ENCODE measurements at regions not wholly inside any gene's neighbourhood (a gene's known extent, or its start where the extent isn't known, plus 50 kb on each side); places are given as distances from the start of the nearest gene placed in this dataset.
"Not testable (repeated sequence)": the region's sequence is repeated elsewhere in the genome, so short reads cannot be mapped to it uniquely, and the experiment has no call there.

DNA sequence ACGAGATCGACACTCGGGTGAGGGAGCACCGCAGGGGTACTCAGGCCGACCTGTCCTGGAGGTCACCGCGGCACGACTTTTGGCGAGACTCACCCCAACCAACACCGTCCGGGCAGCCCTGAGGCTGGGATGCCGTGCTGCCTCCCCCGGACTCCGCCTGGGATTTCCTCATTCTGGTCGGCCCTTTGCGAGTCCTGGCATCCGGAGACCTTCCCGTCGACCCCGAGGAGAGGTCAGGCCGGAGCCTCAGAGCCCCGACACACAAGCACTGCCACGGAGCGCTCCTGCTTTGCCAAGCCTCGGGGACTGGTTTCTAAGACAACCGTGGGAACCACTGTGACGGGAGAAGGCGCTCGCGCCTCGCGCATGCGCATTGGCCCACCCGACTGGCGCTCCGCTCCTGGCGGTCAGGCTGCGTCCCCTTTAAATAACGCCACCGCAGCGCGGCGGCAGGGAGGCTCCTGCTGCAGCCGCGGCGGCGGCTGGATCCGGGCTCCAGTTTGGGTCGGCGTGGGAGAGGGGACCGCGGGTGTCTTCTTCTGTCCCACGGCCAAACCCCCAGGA lies 166.4 kb upstream of the ZNF337 start:
- DNase-seq: not testable (repeated sequence)

DNA sequence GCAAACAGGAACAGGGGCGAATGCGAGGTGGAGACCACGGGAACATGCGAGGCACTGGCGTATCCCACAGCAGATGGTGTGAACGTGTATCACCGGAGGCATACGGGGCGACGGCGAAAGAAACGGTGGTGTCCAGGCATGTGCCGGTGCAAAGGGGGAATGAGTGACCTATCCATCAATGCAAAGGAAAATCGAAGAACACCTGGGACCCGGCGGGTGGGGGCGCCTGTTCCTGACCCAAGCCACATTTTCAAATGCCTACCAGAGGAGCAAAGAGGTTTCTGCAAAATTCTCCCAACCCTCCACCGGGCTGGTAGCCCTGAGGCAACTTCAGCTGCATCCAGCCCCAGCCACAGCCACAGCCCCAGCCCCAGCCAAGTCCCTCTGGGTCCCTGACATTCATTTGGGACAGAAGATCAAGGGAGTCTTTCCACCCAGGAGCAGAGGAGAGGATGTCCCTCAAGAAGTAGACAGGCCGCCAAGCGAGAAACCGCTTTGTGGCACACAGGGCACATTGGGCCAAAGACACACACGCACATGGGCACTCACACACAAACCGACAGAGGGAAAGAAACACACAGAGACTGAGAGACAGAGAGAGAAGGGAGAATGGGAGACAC lies 164.0 kb upstream of the ZNF337 start:
- no peak for DNase-seq

DNA sequence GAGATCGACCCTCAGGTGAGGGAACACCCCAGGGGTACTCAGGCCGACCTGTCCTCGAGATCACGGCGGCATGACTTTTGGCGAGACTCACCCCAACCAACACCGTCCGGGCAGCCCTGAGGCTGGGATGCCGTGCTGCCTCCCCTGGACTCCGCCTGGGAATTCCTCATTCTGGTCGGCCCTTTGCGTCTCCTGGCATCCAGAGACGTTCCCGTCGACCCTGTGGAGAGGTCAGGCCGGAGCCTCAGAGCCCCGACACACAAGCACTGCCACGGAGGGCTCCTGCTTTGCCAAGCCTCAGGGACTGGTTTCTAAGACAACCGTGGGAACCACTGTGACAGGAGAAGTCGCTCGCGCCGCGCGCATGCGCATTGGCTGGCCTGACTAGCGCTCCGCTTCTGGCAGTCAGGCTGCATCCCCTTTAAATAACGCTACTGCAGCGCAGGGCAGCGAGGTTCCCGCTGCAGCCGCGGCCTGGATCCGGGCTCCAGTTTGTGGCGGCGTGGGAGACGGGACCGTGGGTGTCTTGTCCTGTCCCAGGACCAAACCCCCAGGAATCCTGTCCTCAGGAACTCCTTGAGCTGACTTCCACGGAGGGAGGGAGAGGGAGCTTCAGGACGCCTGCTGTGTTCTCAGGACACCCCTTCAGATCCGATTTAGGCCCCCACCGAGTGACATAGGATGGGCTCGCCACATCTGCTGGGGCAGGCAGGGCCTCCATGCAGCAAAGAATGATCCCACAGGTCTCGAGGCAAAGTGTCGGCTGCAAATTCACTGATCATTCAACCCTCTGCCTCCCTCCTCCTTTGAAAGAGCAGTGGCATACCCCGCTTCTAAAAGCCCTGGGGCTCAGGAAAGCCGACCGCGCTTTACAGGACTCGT lies 163.2 kb upstream of the ZNF337 start:
- DNase-seq: no peak

DNA sequence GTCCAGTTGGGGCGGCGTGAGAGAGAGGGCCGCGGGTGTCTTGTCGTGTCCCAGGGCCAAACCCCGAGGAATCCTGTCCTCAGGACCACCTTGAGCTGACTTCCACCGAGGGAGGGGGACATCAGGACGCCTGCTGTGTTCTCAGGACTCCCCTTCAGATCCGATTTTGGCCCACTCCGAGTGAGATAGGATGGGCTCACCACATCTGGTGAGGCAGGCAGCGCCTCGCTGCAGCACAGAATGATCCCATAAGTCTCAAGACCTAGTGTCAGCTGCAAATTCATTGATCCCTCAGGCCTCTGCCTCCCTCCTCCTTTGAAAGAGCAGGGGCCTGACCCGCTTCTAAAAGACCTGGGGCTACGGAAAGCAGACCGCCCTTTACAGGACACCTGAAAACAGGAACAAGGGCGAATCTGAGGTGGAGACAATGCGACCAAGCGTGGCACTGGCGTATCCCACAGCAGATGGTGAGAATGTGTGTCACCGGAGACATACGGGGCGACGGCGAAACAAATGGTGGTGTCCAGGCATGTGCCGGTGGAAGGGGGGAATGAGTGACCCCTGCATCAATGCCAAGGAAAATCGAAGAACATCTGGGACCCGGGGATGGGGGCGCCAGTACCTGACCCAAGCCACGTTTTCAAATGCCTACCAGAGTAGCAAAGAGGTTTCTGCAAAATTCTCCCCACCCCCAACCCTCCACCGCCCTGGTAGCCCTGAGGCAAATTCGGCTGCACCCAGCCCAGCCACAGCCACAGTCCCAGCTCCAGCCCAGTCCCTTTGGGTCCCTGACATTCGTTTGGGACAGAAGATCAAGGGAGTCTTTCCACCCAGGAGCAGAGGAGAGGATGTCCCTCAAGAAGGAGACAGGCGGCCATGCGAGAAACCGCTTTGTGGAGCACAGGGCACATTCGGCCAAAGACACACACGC lies 162.1 kb upstream of the ZNF337 start:
- no peak for DNase-seq

DNA sequence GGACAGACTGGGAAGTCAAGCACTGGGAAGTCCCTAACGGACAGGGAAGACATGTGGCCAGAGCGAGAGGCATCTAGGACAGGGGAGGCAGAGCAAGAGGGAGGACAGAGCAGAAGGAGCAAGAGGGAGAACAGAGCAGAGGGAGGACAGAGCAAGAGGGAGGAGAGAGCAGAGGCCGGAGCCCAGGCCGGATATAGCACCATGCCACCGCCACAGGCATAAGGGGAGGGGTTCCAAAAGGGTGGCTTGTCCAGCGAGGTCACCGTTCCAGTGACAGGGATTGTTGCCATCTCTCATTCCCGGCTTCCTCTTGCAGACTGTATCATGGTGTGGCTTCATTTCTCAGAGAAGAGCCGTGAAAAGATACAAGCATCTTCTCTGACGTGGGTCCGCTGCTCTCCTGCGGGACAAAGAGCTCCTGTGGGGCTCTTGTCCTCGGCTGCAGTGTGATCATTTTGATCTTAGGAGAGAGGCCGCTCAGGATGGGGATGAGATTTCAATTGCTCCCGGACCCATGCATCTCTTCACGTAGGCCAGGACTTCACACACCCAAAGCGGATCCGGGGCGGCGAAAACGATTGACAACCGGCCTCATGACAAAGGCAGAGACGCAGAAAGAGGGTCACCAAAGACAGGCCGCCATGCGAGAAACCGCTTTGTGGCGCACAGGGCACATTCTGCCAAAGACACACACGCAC lies 160.6 kb upstream of the ZNF337 start:
- DNase-seq: not testable (repeated sequence)

DNA sequence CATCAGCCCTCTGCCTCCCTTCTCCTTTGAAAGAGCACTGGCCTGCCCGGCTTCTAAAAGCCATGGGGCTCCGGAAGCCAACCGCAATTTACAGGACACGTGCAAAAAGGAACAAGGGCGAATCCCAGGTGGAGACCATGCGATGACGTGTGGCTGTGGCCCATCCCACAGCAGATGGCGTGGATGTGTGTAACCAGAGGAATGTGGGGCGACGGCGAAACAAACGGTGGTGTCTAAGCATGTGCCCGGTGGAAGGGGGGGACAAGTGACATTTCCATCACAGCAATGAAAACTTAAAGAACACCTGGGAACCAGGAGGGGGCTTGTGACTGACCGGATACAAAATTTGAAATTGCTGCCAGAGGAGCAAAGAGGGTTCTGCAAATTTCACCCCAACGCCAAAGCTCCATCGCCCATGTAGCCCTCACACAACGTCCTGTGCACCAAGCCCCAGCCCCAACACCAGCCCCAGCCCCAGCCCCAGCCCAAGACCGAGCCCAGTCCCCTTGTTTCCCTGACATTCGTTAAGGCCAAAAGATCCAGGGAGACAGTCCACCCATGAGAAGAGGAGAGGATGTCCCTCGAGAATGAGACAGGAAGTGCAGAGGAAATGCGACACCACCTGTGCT lies 159.7 kb upstream of the ZNF337 start:
- DNase-seq: no peak

DNA sequence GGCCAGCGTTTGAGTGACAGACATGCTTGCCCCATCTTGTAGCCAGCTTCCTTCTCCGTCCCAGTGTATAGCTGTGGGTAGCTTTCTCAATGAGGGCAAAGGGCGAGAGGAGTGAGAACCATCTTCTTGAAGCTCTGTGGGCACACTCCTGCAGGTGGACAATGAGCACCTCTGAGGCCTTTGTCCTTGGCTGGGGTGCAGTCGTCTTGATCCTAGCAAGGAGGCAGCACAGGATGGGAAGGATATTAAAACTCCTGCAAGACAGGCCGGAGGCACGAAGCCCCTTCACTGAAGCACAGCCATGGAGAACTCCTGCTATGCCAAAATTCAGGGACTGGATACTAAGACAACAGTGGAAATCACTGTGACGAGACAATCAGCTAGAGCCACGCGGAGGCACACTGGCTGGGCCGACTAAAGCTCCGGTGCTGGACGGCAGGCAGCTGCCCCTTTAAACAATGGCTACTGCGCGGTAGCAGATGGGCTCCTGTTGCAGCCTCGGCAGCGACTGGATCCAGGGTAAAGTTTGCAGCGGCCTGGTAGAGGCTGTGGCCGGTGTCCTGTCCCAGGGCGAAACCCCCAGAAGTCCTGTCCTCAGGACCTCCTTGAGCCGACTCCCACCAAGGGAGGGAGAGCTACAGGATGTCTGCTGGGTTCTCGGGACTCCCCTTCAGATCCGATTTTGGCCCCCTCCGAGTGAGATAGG lies 159.0 kb upstream of the ZNF337 start:
- not testable (repeated sequence) for DNase-seq

DNA sequence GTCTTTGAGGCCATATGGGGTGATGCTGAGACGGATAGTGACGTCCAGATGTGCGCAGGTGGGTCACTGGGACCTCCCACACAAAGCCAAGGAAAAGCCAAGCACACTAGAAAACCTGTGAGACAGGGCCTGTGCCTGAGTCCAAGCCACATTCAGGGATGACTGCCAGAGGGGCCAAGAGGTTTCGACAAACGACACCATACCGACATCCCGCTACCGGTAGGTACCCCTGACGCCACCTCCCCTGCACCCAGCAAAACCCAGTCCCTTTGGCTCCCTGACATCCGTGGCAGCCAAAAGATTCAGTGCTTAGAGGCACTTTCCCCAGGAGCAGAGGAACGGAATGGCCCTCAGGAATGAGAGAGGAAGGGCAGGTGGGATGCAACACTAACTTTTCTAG lies 158.0 kb upstream of the ZNF337 start:
- not testable (repeated sequence) for DNase-seq

DNA sequence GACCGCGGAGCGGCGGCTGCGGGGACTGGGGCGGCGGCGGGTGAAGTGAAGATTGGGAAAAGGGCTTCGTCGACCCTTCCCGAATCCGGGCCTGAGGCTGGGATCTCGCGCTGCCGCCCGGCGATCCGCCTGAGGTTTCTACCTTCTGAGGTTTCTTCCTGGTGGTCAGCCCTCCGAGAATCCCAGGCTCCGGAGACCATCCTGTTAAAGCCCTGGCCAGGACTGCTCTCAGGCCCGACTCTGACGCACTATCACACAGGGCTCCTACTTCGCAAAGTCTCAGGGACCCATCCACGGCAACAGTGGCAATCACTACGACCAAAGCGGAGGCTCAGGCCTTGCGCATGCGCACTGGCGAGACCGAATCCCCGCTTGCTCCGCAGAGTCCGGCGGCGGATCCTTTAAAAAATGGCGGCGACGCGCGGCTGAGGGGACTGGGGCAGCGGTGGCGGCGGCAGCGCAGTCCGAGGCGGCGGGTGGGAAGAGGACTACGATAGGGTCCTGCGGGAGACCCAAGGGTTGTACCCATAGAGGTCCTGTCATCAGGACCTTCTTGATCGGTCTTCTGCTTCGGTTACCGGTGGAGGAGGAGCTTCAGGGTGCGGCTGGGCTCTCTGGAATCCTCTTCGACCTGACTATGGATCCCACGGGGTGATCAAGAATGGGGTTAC lies 157.2 kb upstream of the ZNF337 start:
- DNase-seq: peak; percentile 45

DNA sequence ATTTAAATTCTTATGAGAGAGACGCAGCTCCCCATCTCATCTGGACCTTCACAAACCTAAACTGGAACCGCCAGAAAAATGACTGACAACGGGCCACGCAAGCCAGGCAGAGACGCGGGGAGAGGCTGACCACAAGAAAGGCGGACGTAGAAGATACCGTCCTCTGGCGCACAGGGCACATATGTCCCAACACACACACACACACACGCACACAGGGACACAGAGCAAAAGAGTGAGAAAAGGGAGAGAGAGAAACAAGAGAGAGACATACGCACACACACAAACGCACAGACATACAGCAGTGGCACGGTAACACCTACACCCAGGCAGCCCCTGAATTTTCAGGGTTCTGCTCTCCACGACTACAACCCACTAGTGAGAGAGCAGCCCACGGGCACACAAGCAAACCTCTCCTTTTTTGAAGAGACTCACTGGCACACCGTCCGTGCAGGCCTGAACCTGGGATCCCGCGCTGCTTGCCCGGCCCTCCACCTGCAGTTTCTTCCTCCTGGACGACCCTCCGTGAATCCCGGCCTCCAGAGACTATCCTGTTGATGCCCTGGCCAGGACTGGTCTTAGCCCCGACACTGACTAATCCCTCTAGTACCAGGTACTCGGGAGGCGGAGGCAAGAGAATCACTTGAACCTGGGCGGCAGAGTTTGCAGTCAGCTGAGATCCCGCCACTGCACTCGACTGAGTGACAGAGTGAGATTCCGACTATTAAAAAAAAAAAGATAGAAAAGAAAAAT lies 156.5 kb upstream of the ZNF337 start:
- DNase-seq: not testable (repeated sequence)

DNA sequence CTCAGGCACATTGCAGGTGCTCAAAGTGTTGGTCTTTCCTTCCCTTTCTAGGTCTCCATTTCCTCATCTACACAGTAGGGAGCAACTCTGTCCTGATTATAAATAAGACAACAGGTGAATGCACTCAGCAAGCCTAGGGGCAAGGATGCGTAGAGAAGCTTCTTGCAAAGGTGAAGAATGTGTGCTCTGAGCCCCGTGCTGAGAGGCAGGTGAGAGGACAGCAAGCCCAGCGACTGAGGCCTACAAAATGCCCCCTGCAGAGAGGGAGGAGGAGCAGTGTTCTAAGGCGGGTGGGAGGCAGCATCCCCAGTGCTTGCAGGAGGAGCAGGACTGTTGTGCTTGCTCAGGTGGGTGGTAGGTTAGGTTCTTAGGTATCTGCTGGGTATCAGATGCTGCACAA lies 153.5 kb upstream of the ZNF337 start:
- not testable (repeated sequence) for DNase-seq

DNA sequence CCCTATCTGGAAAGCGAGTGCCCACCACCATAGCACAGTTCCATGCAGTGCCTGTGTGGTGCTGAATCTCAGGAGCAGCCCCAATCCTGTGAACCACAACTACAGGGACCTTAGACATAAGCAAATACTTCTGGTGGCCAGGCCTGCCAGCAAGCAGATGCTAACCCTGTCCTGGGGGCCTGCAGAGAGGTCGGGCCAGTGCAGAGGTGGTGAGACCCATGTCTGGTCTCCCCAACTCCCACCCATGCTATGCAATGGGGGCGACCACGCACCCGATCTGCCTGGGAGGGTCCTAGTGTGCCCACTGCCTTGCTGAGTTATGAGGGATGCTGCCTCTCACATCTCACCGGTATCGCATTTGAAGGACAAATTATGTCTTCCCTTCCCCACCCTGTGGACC lies 151.6 kb upstream of the ZNF337 start:
- no peak for DNase-seq

DNA sequence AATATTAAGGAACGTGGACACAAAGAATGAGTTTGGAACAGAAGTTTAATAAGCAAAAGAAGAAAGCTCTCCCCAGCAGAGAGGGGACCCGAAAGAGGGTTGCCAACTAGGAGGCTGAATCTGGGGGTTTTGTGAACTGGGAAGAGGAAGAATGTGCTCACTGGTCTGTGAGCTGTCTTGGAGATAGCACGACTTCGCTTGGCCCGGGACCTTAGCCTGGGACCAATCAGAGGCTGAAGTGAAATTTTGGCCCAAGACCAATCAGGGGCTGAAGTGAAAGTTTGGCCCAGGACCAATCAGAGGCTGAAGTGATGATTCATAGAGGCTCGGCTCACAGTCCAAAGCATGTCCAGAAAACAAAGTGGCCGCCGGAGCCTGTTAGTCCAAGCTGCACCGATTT lies 148.0 kb upstream of the ZNF337 start:
- DNase-seq: not testable (repeated sequence)

DNA sequence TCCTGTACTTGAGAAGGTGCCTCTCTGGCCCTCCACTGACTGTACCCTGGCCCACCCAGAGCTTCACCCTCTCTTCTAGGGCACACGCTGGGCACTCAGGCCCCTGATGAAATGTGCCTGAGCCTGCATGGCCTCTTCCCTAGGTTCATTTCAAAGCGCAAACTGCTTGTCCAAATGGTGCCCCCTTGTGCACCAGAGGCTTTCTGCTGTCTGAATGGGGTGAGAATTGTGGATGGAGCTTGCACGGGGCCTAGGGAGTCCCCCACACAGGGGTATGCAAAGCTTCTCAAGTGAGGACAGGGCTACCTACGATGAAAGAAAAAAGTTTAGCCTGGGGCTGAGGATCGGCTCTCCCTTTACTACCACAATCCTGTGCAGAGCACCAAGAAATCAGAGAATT lies 116.9 kb upstream of the ZNF337 start:
- not testable (repeated sequence) for DNase-seq

DNA sequence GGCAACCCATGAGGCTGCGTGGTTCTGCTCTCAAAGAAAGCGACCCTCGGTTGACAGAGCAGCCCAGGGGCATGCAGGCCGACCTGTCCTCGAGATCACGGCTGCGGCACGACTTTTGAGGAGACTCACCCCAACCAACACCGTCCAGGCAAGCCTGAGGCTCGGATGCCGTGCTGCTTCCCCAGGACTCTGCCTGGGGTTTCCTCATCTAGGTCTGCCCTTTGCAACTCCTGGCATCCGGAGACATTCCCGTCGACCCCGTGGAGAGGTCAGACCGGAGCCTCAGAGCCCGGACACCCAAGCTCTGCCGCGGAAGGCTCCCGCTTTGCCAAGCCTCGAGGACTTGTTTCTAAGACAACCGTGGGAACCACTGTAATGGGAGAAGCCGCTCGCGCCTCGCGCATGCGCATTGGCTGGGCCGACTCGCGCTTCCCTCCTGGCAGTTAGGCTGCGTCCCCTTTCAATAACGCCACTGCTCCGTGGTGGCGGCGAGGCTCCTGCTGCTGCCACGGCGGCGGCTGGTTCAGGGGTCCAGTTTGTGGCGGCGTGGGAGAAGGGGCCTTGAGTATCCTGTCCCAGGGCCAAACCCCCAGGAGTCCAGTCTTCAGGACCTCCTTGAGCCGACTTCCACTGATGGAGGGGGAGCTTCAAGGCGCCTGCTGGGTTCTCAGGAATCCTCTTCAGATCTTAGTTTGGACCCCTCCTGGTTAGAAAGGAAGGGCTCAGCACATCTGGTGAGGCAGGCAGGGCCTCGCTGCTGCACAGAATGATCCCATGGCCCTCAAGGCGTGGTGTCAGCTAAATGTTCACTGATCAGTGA lies 101.7 kb upstream of the ZNF337 start:
- not testable (repeated sequence) for DNase-seq

DNA sequence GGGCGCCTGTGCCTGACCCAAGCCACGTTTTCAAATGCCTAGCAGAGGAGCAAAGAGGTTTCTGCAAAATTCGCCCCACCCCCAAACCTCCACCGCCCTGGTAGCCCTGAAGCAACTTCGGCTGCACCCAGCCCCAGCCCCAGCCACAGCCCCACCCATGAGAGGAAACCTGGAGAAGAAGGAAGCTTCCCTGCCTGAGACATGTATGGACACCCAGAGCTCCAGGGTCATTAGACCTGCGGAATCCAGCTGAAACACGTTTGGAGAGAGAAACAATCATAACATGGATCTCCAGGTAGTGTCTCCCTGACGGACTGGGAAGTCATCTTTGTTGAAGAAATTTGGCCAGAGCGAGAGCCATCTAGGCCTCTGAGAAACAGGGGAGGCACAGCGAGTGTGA lies 100.4 kb upstream of the ZNF337 start:
- DNase-seq: not testable (repeated sequence)

DNA sequence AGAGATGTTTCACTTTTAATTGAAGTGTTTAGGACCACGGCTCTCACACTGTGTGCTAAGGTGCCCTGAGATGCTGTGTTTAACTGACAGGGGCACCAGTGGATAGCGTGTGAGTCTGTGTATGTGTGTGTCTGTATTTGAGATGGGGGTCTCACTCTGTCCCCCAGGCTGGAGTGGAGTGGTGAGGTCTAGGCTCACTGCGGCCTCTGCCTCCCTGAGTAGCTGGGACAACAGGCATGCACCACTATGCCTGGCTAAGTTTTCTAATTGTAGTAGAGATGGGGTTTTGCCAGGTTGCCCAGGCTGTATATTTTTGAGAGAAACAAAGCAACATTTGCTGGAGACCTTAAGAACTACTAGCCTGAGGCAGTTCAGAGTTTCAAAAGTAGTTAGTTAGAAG lies 80.6 kb upstream of the ZNF337 start:
- not testable (repeated sequence) for DNase-seq

DNA sequence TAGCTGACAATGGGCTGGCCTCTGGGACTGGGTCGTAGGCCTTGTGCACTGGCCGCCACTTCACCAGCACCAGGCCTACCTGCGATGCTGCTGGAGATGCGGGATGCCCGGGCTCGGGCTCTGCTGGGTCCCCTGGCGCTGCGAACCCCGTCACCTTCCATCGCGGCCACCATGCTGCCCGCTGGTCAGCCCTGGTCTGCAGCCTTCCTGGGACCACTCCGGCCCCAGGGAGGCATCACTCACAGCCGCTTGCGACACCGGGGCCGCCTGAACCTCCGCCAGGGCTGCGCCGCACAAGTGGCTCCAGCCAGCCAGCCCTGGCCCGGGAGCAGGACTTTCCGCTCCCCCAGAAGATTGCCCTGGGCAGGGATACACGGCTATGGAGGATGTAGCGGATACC lies 78.1 kb upstream of the ZNF337 start:
- not testable (repeated sequence) for DNase-seq

DNA sequence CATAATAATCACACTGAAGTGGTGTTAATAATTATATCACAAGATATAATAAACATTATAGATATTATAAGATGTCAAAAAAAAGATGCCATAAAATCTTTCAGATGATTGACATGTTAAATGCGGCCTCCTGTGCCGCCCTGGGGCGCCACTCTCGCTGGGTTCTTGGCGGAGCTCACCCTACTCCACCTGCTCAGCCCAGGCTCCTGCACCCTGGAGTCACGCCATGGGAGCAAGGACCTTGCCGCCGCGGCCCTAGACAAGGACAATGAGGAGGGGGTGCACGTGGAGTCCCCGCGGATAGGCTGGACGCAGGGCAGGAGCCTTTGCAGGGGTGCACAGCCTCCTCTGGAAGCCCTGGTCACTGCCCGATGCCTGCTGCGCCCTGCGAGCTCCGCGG lies 77.5 kb upstream of the ZNF337 start:
- DNase-seq: not testable (repeated sequence)
